ENCODE measurements at regions not wholly inside any gene's neighbourhood (a gene's known extent, or its start where the extent isn't known, plus 50 kb on each side); places are given as distances from the start of the nearest gene placed in this dataset.

DNA sequence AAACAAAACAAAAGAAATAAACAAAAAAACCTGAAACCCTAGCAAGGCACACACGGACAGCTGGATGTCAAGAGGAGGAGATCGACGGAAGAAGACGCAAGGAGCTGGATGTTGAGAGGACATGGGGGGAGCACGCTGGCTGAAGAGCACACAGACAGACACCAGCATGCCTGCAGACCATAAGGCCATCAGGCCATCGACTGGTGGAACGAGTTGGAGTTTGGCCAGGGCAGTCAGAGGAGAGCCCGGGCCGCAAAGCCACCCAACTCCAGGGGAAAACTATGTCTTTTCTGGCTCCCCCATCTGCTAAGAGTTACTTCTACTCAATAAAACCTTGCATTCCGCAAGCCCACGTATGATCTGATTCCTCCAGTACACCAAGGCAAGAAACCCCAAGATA, 979.6 kb downstream of the PCDH17 start:
- TF ChIP-seq, protein P1, sequence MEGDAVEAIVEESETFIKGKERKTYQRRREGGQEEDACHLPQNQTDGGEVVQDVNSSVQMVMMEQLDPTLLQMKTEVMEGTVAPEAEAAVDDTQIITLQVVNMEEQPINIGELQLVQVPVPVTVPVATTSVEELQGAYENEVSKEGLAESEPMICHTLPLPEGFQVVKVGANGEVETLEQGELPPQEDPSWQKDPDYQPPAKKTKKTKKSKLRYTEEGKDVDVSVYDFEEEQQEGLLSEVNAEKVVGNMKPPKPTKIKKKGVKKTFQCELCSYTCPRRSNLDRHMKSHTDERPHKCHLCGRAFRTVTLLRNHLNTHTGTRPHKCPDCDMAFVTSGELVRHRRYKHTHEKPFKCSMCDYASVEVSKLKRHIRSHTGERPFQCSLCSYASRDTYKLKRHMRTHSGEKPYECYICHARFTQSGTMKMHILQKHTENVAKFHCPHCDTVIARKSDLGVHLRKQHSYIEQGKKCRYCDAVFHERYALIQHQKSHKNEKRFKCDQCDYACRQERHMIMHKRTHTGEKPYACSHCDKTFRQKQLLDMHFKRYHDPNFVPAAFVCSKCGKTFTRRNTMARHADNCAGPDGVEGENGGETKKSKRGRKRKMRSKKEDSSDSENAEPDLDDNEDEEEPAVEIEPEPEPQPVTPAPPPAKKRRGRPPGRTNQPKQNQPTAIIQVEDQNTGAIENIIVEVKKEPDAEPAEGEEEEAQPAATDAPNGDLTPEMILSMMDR (IDR thresholded peaks at IDR 0.05): no peak
- TF ChIP-seq POLR2A (IDR thresholded peaks at IDR 0.05): no peak
- no peak for TF ChIP-seq POLR2AphosphoS5 (IDR thresholded peaks at IDR 0.05)

Measured in gastroesophageal sphincter (tissue), 3 donors.